Breast epithelium (tissue), 3 donors: ENCODE measurements at regions not wholly inside any gene's neighbourhood (a gene's known extent, or its start where the extent isn't known, plus 50 kb on each side); places are given as distances from the start of the nearest gene placed in this dataset.

ENCODE experiments used
- POLR2A ChIP-seq: fragments of 450-650 bp; IDR thresholded peaks from one replicate; pipeline ENCODE4 v1.6.1; 2016; ENCODE audit warnings: antibody characterized with exemption, mild to moderate bottlenecking, moderate library complexity
- POLR2AphosphoS5 ChIP-seq, 3 donors: sonication (generic); formaldehyde crosslinking; IDR thresholded peaks; one replicate each; pipeline ENCODE4 v1.6.1; 2017; ENCODE audit warnings: antibody characterized with exemption in 3 of 3
- TF ChIP-seq, protein P1 (sequence below), 3 donors: fragments of 450-650 bp; IDR thresholded peaks; one replicate each; pipeline ENCODE4 v1.5.1; 2016 to 2017; ENCODE audit warnings: antibody characterized with exemption in 3 of 3, mild to moderate bottlenecking in 3 of 3, moderate library complexity in 3 of 3

DNA sequence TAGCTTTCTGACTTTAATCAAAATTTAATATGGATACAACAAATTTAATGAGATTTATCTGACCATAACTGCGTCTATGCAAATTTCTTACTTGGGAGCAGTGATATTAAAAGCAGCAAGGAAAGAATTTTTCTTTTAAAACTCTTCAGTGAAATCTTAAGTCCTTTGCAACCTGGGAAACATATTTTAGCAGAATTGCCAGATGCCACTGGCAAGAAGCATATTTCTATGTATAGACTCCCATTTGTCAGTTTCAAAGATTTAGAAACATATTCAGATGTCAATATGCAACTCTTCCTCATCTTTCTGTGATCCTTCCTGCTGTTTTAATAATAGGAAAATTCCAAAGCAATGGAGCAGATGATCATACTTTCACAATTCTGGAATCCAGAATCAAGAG, 911.3 kb downstream of the LUZP2 start:
- TF ChIP-seq, protein P1, sequence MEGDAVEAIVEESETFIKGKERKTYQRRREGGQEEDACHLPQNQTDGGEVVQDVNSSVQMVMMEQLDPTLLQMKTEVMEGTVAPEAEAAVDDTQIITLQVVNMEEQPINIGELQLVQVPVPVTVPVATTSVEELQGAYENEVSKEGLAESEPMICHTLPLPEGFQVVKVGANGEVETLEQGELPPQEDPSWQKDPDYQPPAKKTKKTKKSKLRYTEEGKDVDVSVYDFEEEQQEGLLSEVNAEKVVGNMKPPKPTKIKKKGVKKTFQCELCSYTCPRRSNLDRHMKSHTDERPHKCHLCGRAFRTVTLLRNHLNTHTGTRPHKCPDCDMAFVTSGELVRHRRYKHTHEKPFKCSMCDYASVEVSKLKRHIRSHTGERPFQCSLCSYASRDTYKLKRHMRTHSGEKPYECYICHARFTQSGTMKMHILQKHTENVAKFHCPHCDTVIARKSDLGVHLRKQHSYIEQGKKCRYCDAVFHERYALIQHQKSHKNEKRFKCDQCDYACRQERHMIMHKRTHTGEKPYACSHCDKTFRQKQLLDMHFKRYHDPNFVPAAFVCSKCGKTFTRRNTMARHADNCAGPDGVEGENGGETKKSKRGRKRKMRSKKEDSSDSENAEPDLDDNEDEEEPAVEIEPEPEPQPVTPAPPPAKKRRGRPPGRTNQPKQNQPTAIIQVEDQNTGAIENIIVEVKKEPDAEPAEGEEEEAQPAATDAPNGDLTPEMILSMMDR (IDR thresholded peaks at IDR 0.05), result no peak
- TF ChIP-seq POLR2A (no peak), POLR2AphosphoS5 (IDR thresholded peaks at IDR 0.05) (no peak)
